ENCODE measurements at regions not wholly inside any gene's neighbourhood (a gene's known extent, or its start where the extent isn't known, plus 50 kb on each side); places are given as distances from the start of the nearest gene placed in this dataset.

- no peak overlapping the region for H2AFZ ChIP-seq
- no peaks in the 10 kb centered on the region for H3K9me2 ChIP-seq (ENCODE audit: insufficient read depth)
- no peak overlapping the region for H3K4me3 ChIP-seq
- no peaks in the 10 kb centered on the region for H3K4me1 ChIP-seq (ENCODE audit: insufficient read depth)
- peak; percentile 40 for DNase-seq
- no peaks in the 10 kb centered on the region for H3F3A ChIP-seq (ENCODE audit: insufficient read depth)
- H3K4me2 ChIP-seq (ENCODE audit: unreplicated experiment), result no peak overlapping the region
- WGBS, 2 experiments (ENCODE audit: low coverage in 1 of 2, low lambda C conversion rate in 2 of 2, missing lambda C conversion rate in 2 of 2), result 43 to 45% methylated on average over 11 of the region's 11 CpGs
- no peaks in the 10 kb centered on the region for H4K20me1 ChIP-seq (ENCODE audit: insufficient read depth)
- no peaks in the 10 kb centered on the region for H3K36me3 ChIP-seq (ENCODE audit: low read depth)
- H3K79me2 ChIP-seq (ENCODE audit: insufficient read depth), result no peaks in the 10 kb centered on the region
- H3K9ac ChIP-seq, result no peak overlapping the region
- H3K9me3 ChIP-seq (ENCODE audit: low read depth), result no peaks in the 10 kb centered on the region
- no peaks in the 10 kb centered on the region for H3K27me3 ChIP-seq (replicated peaks; ENCODE audit: insufficient read depth)
- TF ChIP-seq EZH2 (IDR thresholded peaks at IDR 0.05; ENCODE audit: insufficient read depth, poor library complexity, severe bottlenecking), result no peak
- in situ Hi-C loops (cut with MboI), result no loop called here
- H3K27ac ChIP-seq, result no peak overlapping the region
Observed at GRCh38 chr6:164097551-164098398, 683.3 kb downstream of the QKI start.

- H3K4me1 ChIP-seq (ENCODE audit: insufficient read depth), result no peaks in the 10 kb centered on the region
- H3K9ac ChIP-seq, result no peak overlapping the region
- no peak overlapping the region for H3K27ac ChIP-seq
- no peak overlapping the region for H3K4me3 ChIP-seq
- 59 to 70% methylated on average over 4 of the region's 4 CpGs for WGBS, 2 experiments (ENCODE audit: low coverage in 1 of 2, low lambda C conversion rate in 2 of 2, missing lambda C conversion rate in 2 of 2)
- H3F3A ChIP-seq (ENCODE audit: insufficient read depth), result no peaks in the 10 kb centered on the region
- no peak overlapping the region for H3K4me2 ChIP-seq (ENCODE audit: unreplicated experiment)
- H3K79me2 ChIP-seq (ENCODE audit: insufficient read depth), result no peaks in the 10 kb centered on the region
- DNase-seq, result no peak
- no peaks in the 10 kb centered on the region for H3K9me3 ChIP-seq (ENCODE audit: low read depth)
- H3K27me3 ChIP-seq (replicated peaks; ENCODE audit: insufficient read depth), result no peaks in the 10 kb centered on the region
- H3K9me2 ChIP-seq (ENCODE audit: insufficient read depth), result no peaks in the 10 kb centered on the region
- H2AFZ ChIP-seq, result no peak overlapping the region
- TF ChIP-seq EZH2 (IDR thresholded peaks at IDR 0.05; ENCODE audit: insufficient read depth, poor library complexity, severe bottlenecking) (no peak), EZH2phosphoT487 (IDR thresholded peaks at IDR 0.05; ENCODE audit: insufficient read depth, low read depth) (no peak)
- in situ Hi-C loops (cut with MboI), result no loop called here
- H3K36me3 ChIP-seq (ENCODE audit: low read depth), result no peaks in the 10 kb centered on the region
- H4K20me1 ChIP-seq (ENCODE audit: insufficient read depth), result no peaks in the 10 kb centered on the region
Observed at GRCh38 chr6:164097056-164097455, 682.5 kb downstream of the QKI start.

GRCh38 chr6:164095056-164095455, 680.5 kb downstream of the QKI start:
- in situ Hi-C loops (cut with MboI), result no loop called here

GRCh38 chr6:164087870-164088269, 673.4 kb downstream of the QKI start:
- Histone ChIP-seq H3K4me2 (ENCODE audit: unreplicated experiment) (no peak overlapping the region), H3K79me2 (ENCODE audit: insufficient read depth) (no peaks in the 10 kb centered on the region), H3K9ac (no peak overlapping the region), H3K36me3 (ENCODE audit: low read depth) (no peaks in the 10 kb centered on the region), H3K27me3 (replicated peaks; ENCODE audit: insufficient read depth) (no peaks in the 10 kb centered on the region), H3K9me2 (ENCODE audit: insufficient read depth) (no peaks in the 10 kb centered on the region), H2AFZ (no peak overlapping the region), H3K27ac (no peak overlapping the region), H3K4me3 (no peak overlapping the region), H4K20me1 (ENCODE audit: insufficient read depth) (no peaks in the 10 kb centered on the region), H3K4me1 (ENCODE audit: insufficient read depth) (no peaks in the 10 kb centered on the region), H3F3A (ENCODE audit: insufficient read depth) (no peaks in the 10 kb centered on the region), H3K9me3 (ENCODE audit: low read depth) (no peaks in the 10 kb centered on the region)
- DNase-seq, result no peak
- in situ Hi-C loops (cut with MboI), result no loop called here
- 50% methylated on average over 3 of the region's 3 CpGs for WGBS, 2 experiments (ENCODE audit: low coverage in 1 of 2, low lambda C conversion rate in 2 of 2, missing lambda C conversion rate in 2 of 2)
- TF ChIP-seq EZH2phosphoT487 (IDR thresholded peaks at IDR 0.05; ENCODE audit: insufficient read depth, low read depth), result no peak
- TF ChIP-seq EZH2 (IDR thresholded peaks at IDR 0.05; ENCODE audit: insufficient read depth, poor library complexity, severe bottlenecking), result no peak

More at GRCh38 chr6:164095056-164095455, 680.5 kb downstream of the QKI start:
- H3K4me3 ChIP-seq, result no peak overlapping the region
- WGBS, 2 experiments (ENCODE audit: low coverage in 1 of 2, low lambda C conversion rate in 2 of 2, missing lambda C conversion rate in 2 of 2), result 48 to 53% methylated on average over 3 of the region's 3 CpGs
- H2AFZ ChIP-seq, result no peak overlapping the region
- no peaks in the 10 kb centered on the region for H4K20me1 ChIP-seq (ENCODE audit: insufficient read depth)
- TF ChIP-seq EZH2phosphoT487 (IDR thresholded peaks at IDR 0.05; ENCODE audit: insufficient read depth, low read depth), result no peak
- no peak for TF ChIP-seq EZH2 (IDR thresholded peaks at IDR 0.05; ENCODE audit: insufficient read depth, poor library complexity, severe bottlenecking)
- no peaks in the 10 kb centered on the region for H3K27me3 ChIP-seq (replicated peaks; ENCODE audit: insufficient read depth)
- no peaks in the 10 kb centered on the region for H3K79me2 ChIP-seq (ENCODE audit: insufficient read depth)
- H3K27ac ChIP-seq, result no peak overlapping the region
- H3K9ac ChIP-seq, result no peak overlapping the region
- no peaks in the 10 kb centered on the region for H3K36me3 ChIP-seq (ENCODE audit: low read depth)
- no peaks in the 10 kb centered on the region for H3K4me1 ChIP-seq (ENCODE audit: insufficient read depth)
- no peak for DNase-seq
- no peaks in the 10 kb centered on the region for H3F3A ChIP-seq (ENCODE audit: insufficient read depth)
- H3K9me3 ChIP-seq (ENCODE audit: low read depth), result no peaks in the 10 kb centered on the region
- H3K4me2 ChIP-seq (ENCODE audit: unreplicated experiment), result no peak overlapping the region
- H3K9me2 ChIP-seq (ENCODE audit: insufficient read depth), result no peaks in the 10 kb centered on the region
